Mucosa of stomach (tissue), 1 donor: ENCODE measurements at regions not wholly inside any gene's neighbourhood (a gene's known extent, or its start where the extent isn't known, plus 50 kb on each side); places are given as distances from the start of the nearest gene placed in this dataset.
"Not testable (repeated sequence)": the region's sequence is repeated elsewhere in the genome, so short reads cannot be mapped to it uniquely, and the experiment has no call there.

Experiments used
- H3K27me3 ChIP-seq: one replicate; pipeline ENCODE4 v1.7.0; 2013; ENCODE audit warnings: mild to moderate bottlenecking, low read length; ENCODE audit not compliant: control insufficient read depth, insufficient read depth
- H3K36me3 ChIP-seq: one replicate; pipeline ENCODE4 v1.7.0; 2013; ENCODE audit warnings: low read length; ENCODE audit not compliant: control insufficient read depth, insufficient read depth
- H3K4me1 ChIP-seq: one replicate; pipeline ENCODE4 v1.7.0; 2013; ENCODE audit warnings: mild to moderate bottlenecking, low read length; ENCODE audit not compliant: control insufficient read depth, insufficient read depth
- H3K4me3 ChIP-seq: one replicate; pipeline ENCODE4 v1.7.0; 2013; ENCODE audit warnings: low read length
- H3K9ac ChIP-seq: one replicate; pipeline ENCODE4 v1.7.0; 2013; ENCODE audit warnings: mild to moderate bottlenecking, low read length, moderate library complexity
- H3K9me3 ChIP-seq: one replicate; pipeline ENCODE4 v1.7.0; 2013; ENCODE audit warnings: mild to moderate bottlenecking, low read length, moderate library complexity; ENCODE audit not compliant: control insufficient read depth
- donor health status: Pancreatic carcinoma.

GRCh38 chr6:164344801-164345291 lies 930.3 kb downstream of the QKI start:
- H3K36me3 ChIP-seq, result no peaks in the 10 kb centered on the region
- H3K9ac ChIP-seq, result no peak overlapping the region
- H3K27me3 ChIP-seq, result no peaks in the 10 kb centered on the region
- no peaks in the 10 kb centered on the region for H3K4me1 ChIP-seq
- no peak overlapping the region for H3K4me3 ChIP-seq
- H3K9me3 ChIP-seq, result no peaks in the 10 kb centered on the region

DNA sequence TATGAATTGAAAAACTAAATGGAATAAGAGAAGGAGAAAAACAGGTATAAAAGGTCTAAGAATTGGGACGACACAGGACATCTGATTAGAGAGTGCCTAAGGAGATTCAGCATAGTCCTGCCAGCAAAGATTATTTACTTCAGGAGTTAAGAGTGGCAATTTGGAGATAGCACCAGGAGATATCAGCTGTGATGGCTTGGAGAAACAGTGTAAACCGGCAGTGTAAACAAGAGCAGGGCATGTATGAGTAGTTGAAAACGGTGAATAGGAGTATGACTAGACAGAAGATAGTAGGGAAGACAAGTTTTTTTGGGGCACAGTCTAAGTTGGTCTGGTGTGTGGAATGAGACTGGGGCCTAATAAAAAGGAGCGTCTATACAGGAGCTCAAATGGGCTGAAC lies 924.9 kb downstream of the QKI start:
- H3K9me3 ChIP-seq, H3K4me1 ChIP-seq, H3K27me3 ChIP-seq, H3K9ac ChIP-seq, H3K4me3 ChIP-seq, H3K36me3 ChIP-seq: not testable (repeated sequence)

DNA sequence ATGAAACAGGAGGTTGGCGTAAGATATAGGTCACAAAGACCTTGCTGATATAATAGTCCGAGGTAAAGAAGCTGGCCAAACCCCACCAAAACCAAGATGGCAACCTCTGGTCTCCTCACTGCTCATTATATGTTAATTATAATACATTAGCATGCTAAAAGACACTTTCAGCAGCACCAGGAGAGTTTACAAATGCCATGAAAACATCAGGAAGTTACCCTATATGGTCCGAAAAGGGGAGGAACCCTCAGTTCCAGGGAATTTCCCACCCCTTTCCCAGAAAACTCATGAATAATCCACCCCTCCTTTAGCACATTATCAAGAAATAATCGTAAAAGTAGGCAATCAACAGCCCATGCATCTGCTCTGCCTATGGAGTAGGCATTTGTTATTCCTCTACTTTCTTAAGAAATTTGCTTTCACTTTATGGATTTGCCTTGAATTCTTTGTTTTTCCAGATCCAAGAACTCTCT lies 923.4 kb downstream of the QKI start:
- no peak overlapping the region for H3K9ac ChIP-seq
- no peaks in the 10 kb centered on the region for H3K9me3 ChIP-seq
- H3K4me3 ChIP-seq, result no peak overlapping the region
- H3K4me1 ChIP-seq, result no peaks in the 10 kb centered on the region
- H3K27me3 ChIP-seq, result no peaks in the 10 kb centered on the region
- H3K36me3 ChIP-seq, result no peaks in the 10 kb centered on the region

GRCh38 chr6:164337024-164337924 lies 922.8 kb downstream of the QKI start:
- Histone ChIP-seq H3K4me3 (no peak overlapping the region), H3K36me3 (no peaks in the 10 kb centered on the region), H3K4me1 (no peaks in the 10 kb centered on the region), H3K9ac (no peak overlapping the region), H3K27me3 (no peaks in the 10 kb centered on the region), H3K9me3 (no peaks in the 10 kb centered on the region)

DNA sequence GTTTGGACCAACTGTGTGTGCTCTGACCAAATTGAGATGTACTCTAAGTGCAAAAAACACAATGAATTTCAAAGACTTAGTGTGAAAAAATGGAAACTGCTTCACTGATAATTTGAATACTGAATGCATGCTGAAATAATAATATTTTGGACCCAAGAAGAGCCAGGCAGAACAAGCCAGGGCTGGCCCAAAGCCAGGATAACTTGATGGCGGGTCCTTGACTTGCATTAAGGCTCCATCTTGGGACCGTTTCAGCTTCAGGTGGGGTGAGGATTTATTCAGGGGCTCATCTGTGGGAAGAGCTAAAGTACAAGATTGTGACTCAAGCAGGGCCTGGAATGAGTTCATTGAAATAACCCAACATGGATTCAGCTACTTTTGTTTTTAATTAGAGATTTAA lies 921.9 kb downstream of the QKI start:
- H3K27me3 ChIP-seq, result no peaks in the 10 kb centered on the region
- H3K9ac ChIP-seq, result no peak overlapping the region
- H3K4me3 ChIP-seq, result no peak overlapping the region
- no peaks in the 10 kb centered on the region for H3K4me1 ChIP-seq
- no peaks in the 10 kb centered on the region for H3K9me3 ChIP-seq
- no peaks in the 10 kb centered on the region for H3K36me3 ChIP-seq

DNA sequence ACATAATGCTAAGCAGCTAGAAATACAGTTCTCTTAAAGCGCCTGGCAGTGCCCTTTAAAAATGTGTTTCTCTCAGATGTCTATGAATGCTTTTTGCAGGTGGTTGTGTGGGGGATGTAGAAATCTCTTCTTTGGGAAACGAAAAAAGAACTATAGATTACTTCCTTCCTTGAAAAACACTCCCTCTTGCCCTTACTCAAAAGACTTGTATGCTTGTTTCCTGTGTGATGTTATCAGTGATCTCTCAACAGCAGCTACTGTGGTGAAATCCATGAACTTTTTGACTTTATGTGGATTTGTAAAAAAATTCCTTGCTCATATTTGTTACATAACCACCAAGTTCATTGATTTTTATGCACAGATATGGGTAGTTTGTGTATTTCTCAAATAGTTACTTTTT lies 916.5 kb downstream of the QKI start:
- no peaks in the 10 kb centered on the region for H3K36me3 ChIP-seq
- H3K9ac ChIP-seq, result no peak overlapping the region
- H3K4me3 ChIP-seq, result no peak overlapping the region
- no peaks in the 10 kb centered on the region for H3K4me1 ChIP-seq
- H3K9me3 ChIP-seq, result no peaks in the 10 kb centered on the region
- H3K27me3 ChIP-seq, result no peaks in the 10 kb centered on the region

GRCh38 chr6:164325168-164325567 lies 910.6 kb downstream of the QKI start:
- Histone ChIP-seq H3K9me3 (no peaks in the 10 kb centered on the region), H3K9ac (no peak overlapping the region), H3K4me1 (no peaks in the 10 kb centered on the region), H3K4me3 (no peak overlapping the region), H3K36me3 (no peaks in the 10 kb centered on the region), H3K27me3 (no peaks in the 10 kb centered on the region)

- H3K4me1 ChIP-seq, result no peaks in the 10 kb centered on the region
- no peak overlapping the region for H3K4me3 ChIP-seq
- no peaks in the 10 kb centered on the region for H3K36me3 ChIP-seq
- no peaks in the 10 kb centered on the region for H3K27me3 ChIP-seq
- no peaks in the 10 kb centered on the region for H3K9me3 ChIP-seq
- no peak overlapping the region for H3K9ac ChIP-seq
These were observed 908.0 kb downstream of the QKI start for GRCh38 chr6:164322533-164322932.

DNA sequence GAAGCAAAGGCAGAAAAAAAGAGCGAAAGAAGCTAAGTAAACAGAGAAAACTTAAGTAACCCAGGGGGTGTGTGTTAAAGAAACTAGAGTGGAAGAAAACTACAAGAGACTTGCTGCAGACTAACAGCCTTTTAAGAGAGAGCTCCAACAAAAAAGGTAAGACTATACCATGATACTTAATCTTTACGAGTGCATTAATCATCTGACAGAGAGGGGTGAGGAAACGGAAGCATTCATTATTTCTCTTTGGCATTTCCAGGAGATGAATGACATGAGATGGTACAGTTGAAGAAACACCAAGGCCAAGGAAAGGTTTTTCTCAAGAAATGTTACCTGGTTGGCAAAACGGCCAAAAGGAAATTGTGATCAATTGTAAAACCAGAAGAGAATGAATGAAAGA lies 906.8 kb downstream of the QKI start:
- Histone ChIP-seq H3K9me3 (no peaks in the 10 kb centered on the region), H3K36me3 (no peaks in the 10 kb centered on the region), H3K27me3 (no peaks in the 10 kb centered on the region), H3K9ac (no peak overlapping the region), H3K4me3 (no peak overlapping the region), H3K4me1 (no peaks in the 10 kb centered on the region)

DNA sequence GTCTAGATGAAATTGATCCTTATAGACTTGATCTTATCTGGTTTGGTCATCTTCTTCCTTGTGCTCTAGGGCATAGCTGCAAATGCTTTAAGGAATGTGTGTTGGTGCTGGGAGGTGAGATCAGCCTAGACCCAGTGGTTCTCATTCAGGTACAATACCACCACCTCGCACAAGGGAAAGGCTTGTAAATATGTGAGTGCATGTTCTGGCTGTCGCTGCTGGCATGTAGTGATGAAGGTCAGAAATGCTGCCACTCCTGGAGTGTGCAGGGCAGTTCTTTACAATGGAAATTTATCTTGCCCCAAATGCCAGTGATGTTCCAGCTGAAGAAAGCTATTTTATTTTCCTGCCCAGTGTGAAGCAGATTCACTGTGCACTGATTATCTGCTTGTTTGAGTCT lies 900.9 kb downstream of the QKI start:
- H3K27me3 ChIP-seq, result no peaks in the 10 kb centered on the region
- H3K36me3 ChIP-seq, result no peaks in the 10 kb centered on the region
- H3K4me1 ChIP-seq, result no peaks in the 10 kb centered on the region
- no peak overlapping the region for H3K4me3 ChIP-seq
- no peak overlapping the region for H3K9ac ChIP-seq
- no peaks in the 10 kb centered on the region for H3K9me3 ChIP-seq

GRCh38 chr6:164308339-164308738 lies 893.8 kb downstream of the QKI start:
- Histone ChIP-seq H3K9me3 (no peaks in the 10 kb centered on the region), H3K4me1 (no peaks in the 10 kb centered on the region), H3K4me3 (no peak overlapping the region), H3K27me3 (no peaks in the 10 kb centered on the region), H3K36me3 (no peaks in the 10 kb centered on the region), H3K9ac (no peak overlapping the region)

DNA sequence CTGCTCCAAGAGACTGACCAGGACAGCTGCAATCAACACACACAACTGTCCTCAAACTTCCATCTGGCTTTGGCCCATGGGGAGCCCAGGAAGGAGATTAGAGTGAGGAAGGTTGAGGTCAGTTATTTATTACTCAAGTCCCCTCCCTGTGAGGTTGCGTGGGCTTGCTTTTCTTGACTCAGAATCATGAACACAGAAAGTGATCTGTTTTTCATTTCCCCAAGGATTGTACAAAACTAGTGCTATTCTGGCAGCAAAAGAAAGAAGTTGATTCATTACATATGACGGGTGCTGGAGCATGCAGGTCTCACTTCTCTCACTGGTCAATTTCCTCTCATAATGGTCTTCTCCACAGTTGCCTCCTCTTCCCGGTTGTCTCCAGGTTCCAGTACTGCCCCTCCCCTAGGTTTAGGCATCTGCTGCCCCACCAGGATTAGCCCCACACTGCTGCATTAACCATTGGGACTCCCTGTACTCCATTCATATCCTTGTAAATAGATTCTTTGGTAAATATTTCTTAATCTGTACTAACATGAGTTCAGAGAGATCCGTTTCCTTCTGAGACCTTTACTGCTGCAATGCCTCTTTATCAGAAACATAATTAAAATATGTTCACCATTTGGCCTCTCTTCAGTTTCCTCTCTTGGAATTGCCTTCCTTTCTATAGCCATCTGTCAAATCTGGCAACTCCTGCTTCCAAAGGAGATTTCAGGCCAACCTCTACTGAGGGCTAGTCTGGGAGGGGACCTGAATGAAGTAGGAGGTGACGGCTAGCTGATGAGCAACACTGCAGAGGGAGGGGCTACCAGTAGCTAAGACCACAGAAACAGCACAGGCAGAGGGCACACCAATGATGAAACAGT lies 888.8 kb downstream of the QKI start:
- H3K4me3 ChIP-seq, result no peak overlapping the region
- no peaks in the 10 kb centered on the region for H3K4me1 ChIP-seq
- no peaks in the 10 kb centered on the region for H3K9me3 ChIP-seq
- no peak overlapping the region for H3K9ac ChIP-seq
- H3K27me3 ChIP-seq, result no peaks in the 10 kb centered on the region
- no peaks in the 10 kb centered on the region for H3K36me3 ChIP-seq
